ENCODE measurements at regions not wholly inside any gene's neighbourhood (a gene's known extent, or its start where the extent isn't known, plus 50 kb on each side); places are given as distances from the start of the nearest gene placed in this dataset.
"Not testable (repeated sequence)": the region's sequence is repeated elsewhere in the genome, so short reads cannot be mapped to it uniquely, and the experiment has no call there.

DNA sequence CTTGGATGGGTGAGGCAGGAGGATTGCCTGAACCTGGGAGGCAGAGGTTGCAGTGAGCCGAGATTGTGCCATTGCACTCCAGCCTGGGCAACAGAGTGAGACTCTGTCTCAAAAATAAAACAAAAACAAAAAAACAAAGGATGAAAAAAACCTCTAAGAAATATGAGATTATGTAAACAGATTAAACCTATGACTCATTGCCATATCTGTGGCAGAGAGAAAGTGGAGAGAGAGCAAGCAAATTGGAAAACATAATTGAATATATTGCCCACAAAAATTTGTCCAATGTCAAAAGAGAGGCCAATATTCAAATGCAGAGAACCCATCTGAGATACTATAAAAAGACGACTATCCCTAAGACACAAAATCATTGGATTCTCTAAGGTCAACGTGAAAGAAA is 1106.0 kb downstream of the OTOL1 start:
- Histone ChIP-seq H3K27ac (no peak overlapping the region), H3K4me3 (no peak overlapping the region), H3K4me1 (replicated peaks in 1 of 2) (no peaks in the 10 kb centered on the region)
- in situ Hi-C loops (cut with MboI; ENCODE audit: low pct_unique_long_range_greater_than_20kb in 2 of 9, low sequenced_read_pairs in 9 of 9, unreplicated experiment in 9 of 9) = no loop called here
- no peak for ATAC-seq (replicated peaks in 6 of 8)
- WGBS, 10 experiments = 17 to 100% (median 85%) methylated on average over 1 to 3 of the region's 3 CpGs

DNA sequence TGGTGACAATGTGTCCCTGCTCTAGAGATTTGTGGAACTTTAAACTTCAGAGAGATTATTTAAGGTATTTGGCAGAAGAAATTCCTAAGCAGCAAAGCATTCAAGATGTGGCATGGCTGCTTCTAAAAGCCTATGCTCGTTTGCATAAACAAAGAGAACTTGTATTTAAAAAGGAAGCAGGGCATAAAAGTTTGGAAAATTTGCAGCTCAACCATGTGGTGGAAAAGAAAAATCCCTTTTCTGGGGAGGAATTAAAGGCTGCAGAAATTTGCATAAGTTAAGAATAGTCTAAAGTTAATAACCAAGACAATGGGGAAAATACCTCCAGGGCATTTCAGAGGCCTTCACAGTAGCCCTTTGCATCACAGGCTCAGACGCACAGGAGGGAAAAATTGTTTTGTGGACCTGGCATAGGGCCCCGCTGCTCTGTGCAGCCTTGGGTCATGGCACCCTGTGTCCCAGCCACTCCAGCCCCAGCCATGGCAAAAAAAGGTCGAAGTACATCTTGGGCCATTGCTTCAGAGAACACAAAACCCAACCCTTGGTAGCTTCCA is 1109.1 kb downstream of the OTOL1 start:
- H3K4me3 ChIP-seq = no peak overlapping the region
- 0 to 78% (median 39%) methylated on average over 1 to 4 of the region's 4 CpGs for WGBS, 10 experiments
- in situ Hi-C loops (cut with MboI; ENCODE audit: low pct_unique_long_range_greater_than_20kb in 2 of 9, low sequenced_read_pairs in 9 of 9, unreplicated experiment in 9 of 9) = no loop called here
- peak in 1 of 8 experiments; percentile 49 for ATAC-seq (replicated peaks in 6 of 8)
- H3K4me1 ChIP-seq (replicated peaks in 1 of 2) = no peaks in the 10 kb centered on the region
- no peak overlapping the region for H3K27ac ChIP-seq

DNA sequence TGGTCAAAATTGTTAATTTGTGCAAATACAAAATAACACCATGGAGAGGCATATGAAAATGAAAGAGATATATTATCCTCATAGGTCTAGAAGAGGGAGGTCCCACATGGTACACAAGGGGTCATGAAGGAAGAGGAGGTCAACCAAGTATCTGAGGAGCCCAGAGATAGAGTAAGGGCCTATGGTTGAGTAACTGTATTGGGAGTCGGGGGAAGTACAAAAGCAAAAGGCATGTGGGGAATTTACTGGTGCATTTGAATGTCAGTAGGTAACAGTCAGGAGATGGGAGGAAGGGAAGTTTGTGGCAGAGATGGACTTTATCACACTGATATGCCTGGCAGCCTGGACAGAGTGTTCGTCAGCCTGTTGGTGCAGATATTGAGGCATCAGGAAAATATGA is 1113.7 kb downstream of the OTOL1 start:
- no peak for ATAC-seq (replicated peaks in 6 of 8)
- in situ Hi-C loops (cut with MboI; ENCODE audit: low pct_unique_long_range_greater_than_20kb in 2 of 9, low sequenced_read_pairs in 9 of 9, unreplicated experiment in 9 of 9) = no loop called here
- Histone ChIP-seq H3K4me1 (replicated peaks in 1 of 2) (no peaks in the 10 kb centered on the region), H3K4me3 (no peak overlapping the region), H3K27ac (no peak overlapping the region)
- WGBS, 10 experiments = 8 to 100% (median 59%) methylated on average over 1 to 2 of the region's 2 CpGs; no CpG with 5 or more reads in 1 of the 10 experiments

DNA sequence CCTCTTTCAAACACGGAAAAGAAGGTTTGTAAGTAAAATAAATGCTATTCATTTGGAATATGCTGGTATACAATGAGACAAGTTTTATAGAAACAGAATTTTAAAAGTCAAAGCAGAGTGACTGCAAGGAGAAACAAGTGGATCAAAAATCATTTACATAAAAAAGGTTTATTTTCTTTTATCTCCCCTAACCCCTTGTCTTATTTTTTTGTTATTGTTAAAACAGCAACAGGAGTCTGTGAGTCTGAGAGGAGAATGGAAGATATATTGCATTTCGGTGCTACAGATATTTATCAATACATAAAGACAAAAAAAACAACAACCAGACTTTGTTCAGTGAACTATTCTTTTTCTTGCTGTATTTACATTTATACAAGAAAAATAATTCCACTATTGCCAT is 1116.4 kb downstream of the OTOL1 start:
- WGBS, 10 experiments = 6 to 83% (median 57%) methylated on average over 2 of the region's 2 CpGs
- in situ Hi-C loops (cut with MboI; ENCODE audit: low pct_unique_long_range_greater_than_20kb in 2 of 9, low sequenced_read_pairs in 9 of 9, unreplicated experiment in 9 of 9) = no loop called here
- Histone ChIP-seq H3K27ac (no peak overlapping the region), H3K4me1 (replicated peaks in 1 of 2) (no peaks in the 10 kb centered on the region), H3K4me3 (no peak overlapping the region)
- ATAC-seq (replicated peaks in 6 of 8) = no peak

- in situ Hi-C loops (cut with MboI; ENCODE audit: low pct_unique_long_range_greater_than_20kb in 2 of 9, low sequenced_read_pairs in 9 of 9, unreplicated experiment in 9 of 9) = no loop called here
- no peak for ATAC-seq (replicated peaks in 6 of 8)
- H3K4me3 ChIP-seq = no peak overlapping the region
- no peaks in the 10 kb centered on the region for H3K4me1 ChIP-seq (replicated peaks in 1 of 2)
- no peak overlapping the region for H3K27ac ChIP-seq
These were observed 1129.6 kb downstream of the OTOL1 start for GRCh38 chr3:162626172-162626571.

DNA sequence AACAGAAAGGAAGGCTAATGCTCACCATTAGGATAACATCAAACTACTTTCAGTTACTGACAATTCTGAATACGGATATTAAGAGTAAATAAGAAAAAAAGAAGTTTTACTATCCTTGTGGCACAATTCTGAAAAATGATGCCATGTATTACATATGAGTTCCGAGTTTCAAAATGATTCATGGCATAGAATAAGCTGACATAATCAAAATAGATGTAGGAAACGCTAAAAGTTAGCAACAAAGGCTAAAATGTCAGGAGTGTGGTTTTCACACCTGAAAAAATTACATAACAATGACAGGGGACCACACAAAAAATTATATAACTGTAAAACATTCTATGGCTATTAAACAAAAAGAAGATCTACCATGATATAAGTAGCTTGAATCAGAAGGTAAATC is 1131.9 kb downstream of the OTOL1 start:
- Histone ChIP-seq H3K27ac (no peak overlapping the region), H3K4me3 (no peak overlapping the region), H3K4me1 (replicated peaks in 1 of 2) (no peaks in the 10 kb centered on the region)
- in situ Hi-C loops (cut with MboI; ENCODE audit: low pct_unique_long_range_greater_than_20kb in 2 of 9, low sequenced_read_pairs in 9 of 9, unreplicated experiment in 9 of 9) = no loop called here
- 6 to 100% (median 90%) methylated on average over 1 to 3 of the region's 3 CpGs; no CpG with 5 or more reads in 1 of the 10 experiments for WGBS, 10 experiments
- ATAC-seq (replicated peaks in 6 of 8) = no peak

DNA sequence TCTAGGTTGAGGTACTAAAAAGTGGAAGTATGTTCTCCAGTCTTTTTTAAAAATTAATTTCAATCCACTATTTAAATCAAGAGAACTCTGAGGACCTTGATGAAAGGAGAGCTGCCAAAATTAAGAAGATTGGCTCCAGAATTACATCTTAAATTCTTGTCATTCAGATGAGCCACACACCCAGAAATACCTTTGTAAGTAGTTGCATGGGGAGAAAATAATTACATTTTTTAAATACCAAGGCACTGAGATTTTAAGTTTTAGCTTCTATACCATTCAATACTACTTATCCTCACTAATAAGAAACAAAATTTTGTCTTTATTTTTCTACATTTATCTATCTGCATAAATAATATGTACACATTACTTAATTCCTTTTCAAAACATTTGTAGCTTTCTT is 1132.8 kb downstream of the OTOL1 start:
- ATAC-seq (replicated peaks in 6 of 8) = no peak
- in situ Hi-C loops (cut with MboI; ENCODE audit: low pct_unique_long_range_greater_than_20kb in 2 of 9, low sequenced_read_pairs in 9 of 9, unreplicated experiment in 9 of 9) = no loop called here
- Histone ChIP-seq H3K27ac (no peak overlapping the region), H3K4me3 (no peak overlapping the region), H3K4me1 (replicated peaks in 1 of 2) (no peaks in the 10 kb centered on the region)

DNA sequence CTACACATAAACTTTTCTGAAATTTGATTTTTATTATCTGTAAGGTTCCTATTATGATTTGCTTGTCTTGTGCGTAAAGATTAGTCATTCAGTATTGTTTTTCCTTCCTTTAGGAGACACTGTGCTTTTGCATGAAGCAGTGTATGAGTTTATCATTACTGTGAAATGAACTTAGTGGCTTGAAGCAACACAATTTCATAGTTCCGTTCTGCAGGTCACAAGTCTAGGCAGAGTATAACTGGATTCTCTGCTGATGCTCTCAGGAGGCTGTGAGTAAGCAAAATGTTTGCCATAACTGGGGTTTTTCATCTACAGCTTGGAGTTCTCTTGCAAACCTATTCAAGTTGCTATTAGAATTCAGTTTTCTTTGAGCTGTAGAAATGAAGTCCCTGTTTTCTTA is 1136.1 kb downstream of the OTOL1 start:
- no peaks in the 10 kb centered on the region for H3K4me1 ChIP-seq (replicated peaks in 1 of 2)
- in situ Hi-C loops (cut with MboI; ENCODE audit: low pct_unique_long_range_greater_than_20kb in 2 of 9, low sequenced_read_pairs in 9 of 9, unreplicated experiment in 9 of 9) = no loop called here
- ATAC-seq (replicated peaks in 6 of 8) = no peak
- 19 to 100% (median 85%) methylated on average over 1 to 2 of the region's 2 CpGs for WGBS, 10 experiments
- H3K27ac ChIP-seq = no peak overlapping the region
- H3K4me3 ChIP-seq = no peak overlapping the region

DNA sequence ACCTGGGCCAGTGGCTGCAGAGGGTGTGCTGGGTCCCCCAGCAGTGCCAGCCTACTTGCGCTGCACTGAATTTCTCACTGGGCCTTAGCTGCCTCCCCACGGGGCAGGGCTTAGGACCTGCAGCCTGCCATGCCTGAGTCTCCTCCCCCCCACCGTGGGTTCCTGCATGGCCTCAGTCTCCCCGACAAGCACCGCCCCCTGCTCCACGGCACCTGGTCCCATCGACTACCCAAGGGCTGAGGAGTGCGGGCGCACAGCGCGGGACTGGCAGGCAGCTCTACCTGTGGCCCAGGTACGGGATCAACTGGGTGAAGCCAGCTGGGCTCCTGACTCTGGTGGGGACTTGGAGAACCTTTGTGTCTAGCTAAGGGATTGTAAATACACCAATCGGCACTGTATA is 1143.6 kb downstream of the OTOL1 start:
- H3K27ac ChIP-seq; in situ Hi-C loops (cut with MboI; ENCODE audit: low pct_unique_long_range_greater_than_20kb in 2 of 9, low sequenced_read_pairs in 9 of 9, unreplicated experiment in 9 of 9); H3K4me1 ChIP-seq (replicated peaks in 1 of 2); ATAC-seq (replicated peaks in 6 of 8); H3K4me3 ChIP-seq: not testable (repeated sequence)
- 61 to 100% (median 91%) methylated on average over 4 to 9 of the region's 13 CpGs; no CpG with 5 or more reads in 5 of the 10 experiments for WGBS, 10 experiments

DNA sequence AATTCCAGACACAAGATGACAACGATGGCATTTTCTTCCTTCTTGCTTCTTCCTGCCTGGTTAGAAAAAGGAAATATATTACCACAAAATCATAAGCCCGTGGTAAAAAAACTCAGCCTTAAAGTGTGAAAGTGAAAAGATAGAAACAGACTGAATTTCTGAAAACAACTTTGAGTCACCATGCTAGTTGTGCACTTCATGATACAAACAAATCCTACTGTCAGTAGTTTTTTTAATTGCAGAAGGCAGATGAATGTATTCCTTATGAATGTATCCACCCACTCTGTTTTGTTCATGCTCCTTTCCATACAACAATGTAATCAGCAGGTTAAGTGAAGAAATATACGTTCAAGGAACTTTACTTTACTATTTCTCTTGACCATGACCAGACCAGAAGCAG is 1144.7 kb downstream of the OTOL1 start:
- in situ Hi-C loops (cut with MboI; ENCODE audit: low pct_unique_long_range_greater_than_20kb in 2 of 9, low sequenced_read_pairs in 9 of 9, unreplicated experiment in 9 of 9) = no loop called here
- no peak overlapping the region for H3K27ac ChIP-seq
- WGBS, 10 experiments = 15 to 100% (median 76%) methylated on average over 1 to 3 of the region's 3 CpGs
- ATAC-seq (replicated peaks in 6 of 8) = no peak
- no peaks in the 10 kb centered on the region for H3K4me1 ChIP-seq (replicated peaks in 1 of 2)
- H3K4me3 ChIP-seq = no peak overlapping the region

DNA sequence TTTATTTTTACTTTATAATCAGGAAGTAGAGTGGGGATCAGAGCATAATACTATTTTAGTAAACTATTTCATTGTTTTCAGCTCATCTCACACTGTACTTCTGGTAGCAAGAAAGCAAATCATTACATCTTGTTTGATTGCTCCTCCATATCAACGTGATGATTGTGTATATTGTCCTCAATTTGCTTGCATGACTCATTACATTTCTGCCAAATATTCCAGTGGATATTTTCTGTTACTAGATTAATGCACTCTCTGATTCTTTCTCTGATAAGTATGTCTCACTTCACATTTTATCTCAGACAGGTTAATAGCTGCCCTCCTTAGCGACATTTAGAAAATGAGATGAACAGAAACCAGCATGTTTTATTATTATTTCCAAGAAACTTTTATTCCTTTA is 1145.3 kb downstream of the OTOL1 start:
- Histone ChIP-seq H3K4me3 (no peak overlapping the region), H3K4me1 (replicated peaks in 1 of 2) (no peaks in the 10 kb centered on the region), H3K27ac (no peak overlapping the region)
- no peak for ATAC-seq (replicated peaks in 6 of 8)
- 5 to 100% (median 83%) methylated on average over 2 of the region's 2 CpGs; no CpG with 5 or more reads in 1 of the 10 experiments for WGBS, 10 experiments
- in situ Hi-C loops (cut with MboI; ENCODE audit: low pct_unique_long_range_greater_than_20kb in 2 of 9, low sequenced_read_pairs in 9 of 9, unreplicated experiment in 9 of 9) = no loop called here

DNA sequence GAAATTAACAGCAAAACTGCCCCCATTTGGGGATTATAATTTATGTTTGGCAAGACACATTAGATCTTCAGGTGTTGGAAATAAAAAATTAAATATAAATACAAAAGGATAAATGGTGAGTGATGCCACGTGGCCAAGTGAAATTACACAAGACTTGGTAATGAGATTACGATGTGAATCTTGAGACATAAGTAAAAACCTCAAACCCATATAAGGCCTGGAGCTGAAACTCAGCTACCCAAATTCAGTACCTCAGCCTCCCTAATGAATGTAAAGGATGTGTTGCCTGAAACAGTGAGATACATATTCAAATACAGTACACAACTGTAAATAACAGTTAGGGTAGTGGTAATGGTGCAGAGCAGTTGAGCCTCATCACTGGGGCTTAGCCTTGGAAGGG is 1146.6 kb downstream of the OTOL1 start:
- Histone ChIP-seq H3K4me1 (replicated peaks in 1 of 2) (no peaks in the 10 kb centered on the region), H3K4me3 (no peak overlapping the region), H3K27ac (no peak overlapping the region)
- in situ Hi-C loops (cut with MboI; ENCODE audit: low pct_unique_long_range_greater_than_20kb in 2 of 9, low sequenced_read_pairs in 9 of 9, unreplicated experiment in 9 of 9) = no loop called here
- ATAC-seq (replicated peaks in 6 of 8) = peak in 1 of 8 experiments; percentile 49
- WGBS, 10 experiments = 0 to 93% (median 49%) methylated on average over 1 to 2 of the region's 2 CpGs

DNA sequence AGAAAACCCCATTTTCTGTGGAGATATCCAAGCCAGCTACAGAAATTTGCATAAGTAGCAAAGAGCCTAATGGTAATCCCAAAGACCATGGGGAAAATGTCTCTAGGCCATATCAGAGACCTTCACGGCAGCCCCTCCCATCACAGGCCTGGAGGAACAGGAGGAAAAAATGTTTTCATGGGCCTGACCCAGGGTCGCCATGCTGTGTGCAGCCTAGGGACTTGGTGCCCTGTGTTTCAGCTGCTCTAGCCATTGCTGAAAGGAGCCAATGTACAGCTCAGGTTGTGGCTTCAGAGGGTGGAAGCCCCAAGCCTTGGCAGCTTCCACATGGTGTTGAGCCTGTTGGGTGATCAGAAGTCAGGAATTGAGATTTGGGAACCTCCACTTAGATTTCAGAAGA is 1150.7 kb downstream of the OTOL1 start:
- in situ Hi-C loops (cut with MboI; ENCODE audit: low pct_unique_long_range_greater_than_20kb in 2 of 9, low sequenced_read_pairs in 9 of 9, unreplicated experiment in 9 of 9) = no loop called here
- 0 to 100% (median 50%) methylated on average over 1 to 2 of the region's 2 CpGs; no CpG with 5 or more reads in 4 of the 10 experiments for WGBS, 10 experiments
- Histone ChIP-seq H3K4me1 (replicated peaks in 1 of 2) (no peaks in the 10 kb centered on the region), H3K4me3 (no peak overlapping the region), H3K27ac (no peak overlapping the region)
- no peak for ATAC-seq (replicated peaks in 6 of 8)

DNA sequence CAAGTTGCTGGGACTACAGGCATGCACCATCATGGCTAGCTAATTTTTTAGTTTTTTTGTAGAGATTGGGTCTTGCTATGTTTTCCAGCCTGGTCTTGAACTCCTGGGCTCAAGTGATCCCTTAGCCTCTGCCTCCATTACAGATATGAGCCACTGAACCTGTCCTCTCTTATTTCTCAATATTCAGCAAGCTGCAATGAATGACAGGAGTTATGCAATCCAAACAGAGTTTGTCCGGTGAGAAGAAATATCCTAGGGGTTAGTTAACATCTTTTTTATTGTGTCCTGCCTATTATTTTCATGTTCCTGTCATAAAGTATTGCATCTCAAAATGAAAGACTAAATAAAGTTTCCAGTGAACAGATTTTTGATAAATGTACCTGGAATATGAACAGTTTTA is 1161.4 kb downstream of the OTOL1 start:
- Histone ChIP-seq H3K27ac (no peak overlapping the region), H3K4me1 (replicated peaks in 1 of 2) (no peaks in the 10 kb centered on the region), H3K4me3 (no peak overlapping the region)
- in situ Hi-C loops (cut with MboI; ENCODE audit: low pct_unique_long_range_greater_than_20kb in 2 of 9, low sequenced_read_pairs in 9 of 9, unreplicated experiment in 9 of 9) = no loop called here
- 13 to 100% (median 80%) methylated on average over 1 of the region's 1 CpG; no CpG with 5 or more reads in 3 of the 10 experiments for WGBS, 10 experiments
- ATAC-seq (replicated peaks in 6 of 8) = no peak
